ENCODE measurements at regions not wholly inside any gene's neighbourhood (a gene's known extent, or its start where the extent isn't known, plus 50 kb on each side); places are given as distances from the start of the nearest gene placed in this dataset.

DNA sequence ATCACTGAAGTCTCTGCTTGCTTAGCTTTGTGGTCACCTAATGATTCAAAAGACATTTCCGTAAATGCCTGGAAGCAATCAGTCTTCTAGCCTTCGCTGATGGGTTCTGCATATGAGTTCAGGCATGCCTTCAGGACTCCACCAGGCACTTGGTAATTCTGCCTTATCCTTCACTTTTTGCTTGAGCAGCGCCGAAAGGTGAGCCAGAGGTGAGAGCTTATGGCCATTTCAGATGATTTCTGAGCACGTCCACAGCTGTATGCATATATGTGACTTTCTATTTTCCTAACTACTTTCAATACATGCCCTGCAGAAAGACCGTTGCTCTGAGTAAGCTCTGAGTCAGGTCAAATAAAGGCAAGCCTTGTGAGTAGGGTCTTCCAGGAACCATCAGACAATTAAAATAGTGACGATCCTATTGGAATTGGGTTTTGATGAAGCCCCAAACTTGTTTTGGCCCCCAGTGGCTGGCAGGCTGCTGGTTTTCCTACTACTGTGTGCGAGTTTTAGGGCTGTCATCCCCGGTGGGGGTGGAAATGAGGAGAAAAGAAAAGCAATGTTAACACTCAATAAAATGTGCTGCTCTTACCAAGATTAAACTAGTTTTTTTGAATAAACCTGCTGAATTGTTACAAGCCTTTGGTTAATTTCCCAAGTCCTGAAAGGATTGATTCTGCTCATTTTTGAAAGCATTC lies 154.4 kb upstream of the AKR1E2 start:
- Histone ChIP-seq H3K9ac (ENCODE audit: low read length) (peak overlapping the region; percentile 78), H3K9me3 (ENCODE audit: insufficient read depth, low read depth, low read length) (no peaks in the 10 kb centered on the region), H2AFZ (ENCODE audit: low read depth, low read length) (peak overlapping the region; percentile 27), H3K79me2 (ENCODE audit: insufficient read depth, low read length) (peaks cover 15% of the 10 kb centered on the region), H4K20me1 (ENCODE audit: insufficient read depth, low read length) (no peaks in the 10 kb centered on the region), H3K4me1 (ENCODE audit: insufficient read depth, low read length) (peaks cover 21% of the 10 kb centered on the region), H3K4me2 (ENCODE audit: low read length) (peak overlapping the region; percentile 79), H3K27me3 (ENCODE audit: insufficient read depth, low read length) (no peaks in the 10 kb centered on the region), H3K4me3 (ENCODE audit: insufficient read depth, low read depth, low read length) (peak overlapping the region; percentile 24), H3K36me3 (ENCODE audit: insufficient read depth, low read length) (no peaks in the 10 kb centered on the region), H3K27ac (ENCODE audit: low read depth, low read length) (peak overlapping the region; percentile 89)
- Mint-ChIP-seq H3K4me1 (ENCODE audit: low read depth, unreplicated experiment) (peaks cover 17% of the 10 kb centered on the region), H3K9me3 (ENCODE audit: unreplicated experiment) (no peaks in the 10 kb centered on the region), H3K27ac (ENCODE audit: unreplicated experiment) (peak overlapping the region; percentile 87), H3K4me3 (ENCODE audit: unreplicated experiment) (no peak overlapping the region), H3K27me3 (ENCODE audit: low read depth, unreplicated experiment) (no peaks in the 10 kb centered on the region), H3K36me3 (ENCODE audit: low read depth, unreplicated experiment) (no peaks in the 10 kb centered on the region)
- peak; percentile 83 for DNase-seq (ENCODE audit: low read depth)
- TF ChIP-seq, protein P1, sequence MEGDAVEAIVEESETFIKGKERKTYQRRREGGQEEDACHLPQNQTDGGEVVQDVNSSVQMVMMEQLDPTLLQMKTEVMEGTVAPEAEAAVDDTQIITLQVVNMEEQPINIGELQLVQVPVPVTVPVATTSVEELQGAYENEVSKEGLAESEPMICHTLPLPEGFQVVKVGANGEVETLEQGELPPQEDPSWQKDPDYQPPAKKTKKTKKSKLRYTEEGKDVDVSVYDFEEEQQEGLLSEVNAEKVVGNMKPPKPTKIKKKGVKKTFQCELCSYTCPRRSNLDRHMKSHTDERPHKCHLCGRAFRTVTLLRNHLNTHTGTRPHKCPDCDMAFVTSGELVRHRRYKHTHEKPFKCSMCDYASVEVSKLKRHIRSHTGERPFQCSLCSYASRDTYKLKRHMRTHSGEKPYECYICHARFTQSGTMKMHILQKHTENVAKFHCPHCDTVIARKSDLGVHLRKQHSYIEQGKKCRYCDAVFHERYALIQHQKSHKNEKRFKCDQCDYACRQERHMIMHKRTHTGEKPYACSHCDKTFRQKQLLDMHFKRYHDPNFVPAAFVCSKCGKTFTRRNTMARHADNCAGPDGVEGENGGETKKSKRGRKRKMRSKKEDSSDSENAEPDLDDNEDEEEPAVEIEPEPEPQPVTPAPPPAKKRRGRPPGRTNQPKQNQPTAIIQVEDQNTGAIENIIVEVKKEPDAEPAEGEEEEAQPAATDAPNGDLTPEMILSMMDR (IDR thresholded peaks at IDR 0.05; ENCODE audit: insufficient read depth, low read depth, low read length) = no peak
- TF ChIP-seq EZH2 (IDR thresholded peaks at IDR 0.05; ENCODE audit: insufficient read depth, low read length) = no peak
- no peak for FAIRE-seq

DNA sequence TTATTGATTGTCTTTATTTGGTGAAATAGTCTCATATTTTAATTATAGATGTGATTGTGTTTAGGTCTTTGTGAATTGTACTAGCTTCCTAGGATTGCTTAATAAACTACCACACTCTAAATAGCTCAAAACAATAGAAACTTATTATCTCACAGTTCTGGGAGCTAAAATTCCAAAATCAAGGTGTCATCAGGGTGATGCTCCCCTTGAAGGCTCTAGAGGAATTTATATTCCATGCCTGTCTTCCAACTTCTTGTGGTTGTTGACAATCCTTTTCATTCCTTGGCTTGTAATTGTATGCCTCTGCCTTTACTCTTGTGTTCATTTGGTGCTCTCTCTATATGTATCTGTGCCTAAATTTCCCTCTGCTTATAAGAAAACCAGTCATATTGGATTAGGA lies 155.3 kb upstream of the AKR1E2 start:
- TF ChIP-seq EZH2 (IDR thresholded peaks at IDR 0.05; ENCODE audit: insufficient read depth, low read length) = no peak
- TF ChIP-seq, protein P1 (IDR thresholded peaks at IDR 0.05; ENCODE audit: insufficient read depth, low read depth, low read length) = no peak
- Histone ChIP-seq H3K36me3 (ENCODE audit: insufficient read depth, low read length) (no peaks in the 10 kb centered on the region), H3K27me3 (ENCODE audit: insufficient read depth, low read length) (no peaks in the 10 kb centered on the region), H3K79me2 (ENCODE audit: insufficient read depth, low read length) (peaks cover 13% of the 10 kb centered on the region), H4K20me1 (ENCODE audit: insufficient read depth, low read length) (no peaks in the 10 kb centered on the region), H3K27ac (ENCODE audit: low read depth, low read length) (peak overlapping the region; percentile 89), H2AFZ (ENCODE audit: low read depth, low read length) (no peak overlapping the region), H3K4me1 (ENCODE audit: insufficient read depth, low read length) (peaks cover 21% of the 10 kb centered on the region), H3K4me2 (ENCODE audit: low read length) (peak overlapping the region; percentile 79), H3K9me3 (ENCODE audit: insufficient read depth, low read depth, low read length) (no peaks in the 10 kb centered on the region), H3K4me3 (ENCODE audit: insufficient read depth, low read depth, low read length) (no peak overlapping the region), H3K9ac (ENCODE audit: low read length) (peak overlapping the region; percentile 78)
- H3K27me3 Mint-ChIP-seq (ENCODE audit: low read depth, unreplicated experiment) = no peaks in the 10 kb centered on the region
- H3K4me3 Mint-ChIP-seq (ENCODE audit: unreplicated experiment) = no peak overlapping the region
- FAIRE-seq (peak; percentile 72), DNase-seq (ENCODE audit: low read depth) (peak; percentile 91)
- no peaks in the 10 kb centered on the region for H3K9me3 Mint-ChIP-seq (ENCODE audit: unreplicated experiment)
- peak overlapping the region; percentile 75 for H3K27ac Mint-ChIP-seq (ENCODE audit: unreplicated experiment)
- H3K36me3 Mint-ChIP-seq (ENCODE audit: low read depth, unreplicated experiment) = no peaks in the 10 kb centered on the region
- peaks cover 17% of the 10 kb centered on the region for H3K4me1 Mint-ChIP-seq (ENCODE audit: low read depth, unreplicated experiment)

DNA sequence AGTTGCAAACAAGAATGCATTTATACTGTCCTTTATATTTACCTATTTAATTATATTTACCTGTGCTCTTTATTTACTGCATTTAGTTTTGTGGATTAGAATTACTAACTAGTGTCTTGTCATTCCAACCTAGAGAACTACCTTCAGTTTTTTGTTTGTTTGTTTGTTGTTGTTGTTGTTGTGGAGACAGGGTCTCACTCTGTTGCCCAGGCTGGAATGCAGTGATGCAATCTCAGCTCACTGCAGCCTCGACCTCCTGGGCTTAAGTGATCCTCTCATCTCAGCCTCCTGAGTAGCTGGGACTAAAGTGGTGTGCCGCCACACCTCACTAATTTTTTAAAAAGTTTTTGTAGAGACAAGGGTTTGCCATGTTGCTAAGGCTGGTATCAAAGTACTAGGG lies 156.4 kb upstream of the AKR1E2 start:
- Histone ChIP-seq H2AFZ (ENCODE audit: low read depth, low read length) (no peak overlapping the region), H3K27ac (ENCODE audit: low read depth, low read length) (peak overlapping the region; percentile 89), H3K4me2 (ENCODE audit: low read length) (no peak overlapping the region), H3K36me3 (ENCODE audit: insufficient read depth, low read length) (no peaks in the 10 kb centered on the region), H3K9ac (ENCODE audit: low read length) (no peak overlapping the region), H3K79me2 (ENCODE audit: insufficient read depth, low read length) (peaks cover 4% of the 10 kb centered on the region), H3K9me3 (ENCODE audit: insufficient read depth, low read depth, low read length) (no peaks in the 10 kb centered on the region), H3K27me3 (ENCODE audit: insufficient read depth, low read length) (no peaks in the 10 kb centered on the region), H3K4me3 (ENCODE audit: insufficient read depth, low read depth, low read length) (no peak overlapping the region), H4K20me1 (ENCODE audit: insufficient read depth, low read length) (no peaks in the 10 kb centered on the region), H3K4me1 (ENCODE audit: insufficient read depth, low read length) (peaks cover 21% of the 10 kb centered on the region)
- no peak for TF ChIP-seq EZH2 (IDR thresholded peaks at IDR 0.05; ENCODE audit: insufficient read depth, low read length)
- TF ChIP-seq, protein P1 (IDR thresholded peaks at IDR 0.05; ENCODE audit: insufficient read depth, low read depth, low read length) = no peak
- DNase-seq (ENCODE audit: low read depth) (no peak), FAIRE-seq (no peak)
- Mint-ChIP-seq H3K36me3 (ENCODE audit: low read depth, unreplicated experiment) (no peaks in the 10 kb centered on the region), H3K27ac (ENCODE audit: unreplicated experiment) (no peak overlapping the region), H3K27me3 (ENCODE audit: low read depth, unreplicated experiment) (no peaks in the 10 kb centered on the region), H3K4me3 (ENCODE audit: unreplicated experiment) (no peak overlapping the region), H3K4me1 (ENCODE audit: low read depth, unreplicated experiment) (peaks cover 23% of the 10 kb centered on the region), H3K9me3 (ENCODE audit: unreplicated experiment) (no peaks in the 10 kb centered on the region)
